ENCODE measurements at regions not wholly inside any gene's neighbourhood (a gene's known extent, or its start where the extent isn't known, plus 50 kb on each side); places are given as distances from the start of the nearest gene placed in this dataset.

DNA sequence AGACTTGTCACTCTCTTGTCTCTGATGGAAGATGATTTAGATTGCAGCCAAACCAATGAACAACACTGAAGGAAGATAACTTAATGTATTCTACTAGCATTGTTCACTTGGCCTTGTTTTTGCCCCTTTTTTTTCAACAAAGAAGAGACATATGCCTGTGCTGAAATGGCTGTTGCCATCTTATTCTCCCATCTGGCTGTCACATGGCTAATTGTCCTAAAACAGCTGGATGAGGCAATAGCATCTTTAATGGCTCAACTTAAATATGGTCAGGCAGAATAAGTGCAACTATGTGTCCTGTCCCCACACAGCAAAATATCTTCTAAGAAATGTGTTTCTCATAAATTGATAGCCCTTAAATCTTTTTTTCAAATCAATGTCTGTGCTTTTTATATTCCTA, 576.9 kb downstream of the TUSC7 start:
- Mint-ChIP-seq H3K36me3 (ENCODE audit: insufficient read depth, unreplicated experiment) (no peaks in the 10 kb centered on the region), H3K27me3 (ENCODE audit: insufficient read depth, unreplicated experiment) (peaks cover 2% of the 10 kb centered on the region), H3K27ac (ENCODE audit: unreplicated experiment) (no peak overlapping the region), H3K4me3 (ENCODE audit: unreplicated experiment) (no peak overlapping the region), H3K9me3 (ENCODE audit: unreplicated experiment) (peaks cover 9% of the 10 kb centered on the region), H3K4me1 (ENCODE audit: low read depth, unreplicated experiment) (no peaks in the 10 kb centered on the region)
- Histone ChIP-seq H3K4me1 (no peaks in the 10 kb centered on the region), H3K9me3 (no peaks in the 10 kb centered on the region), H3K4me3 (ENCODE audit: low read depth, low read length) (no peak overlapping the region), H3K36me3 (ENCODE audit: control insufficient read depth, insufficient read depth, low read length) (no peaks in the 10 kb centered on the region), H3K27me3 (replicated peaks; ENCODE audit: control insufficient read depth, insufficient read depth, low read length) (no peaks in the 10 kb centered on the region)
- DNase-seq, result no peak
- intact Hi-C loops (cut with micrococcal nuclease; ENCODE audit: unreplicated experiment), result no loop called here
- BruUV-seq (replicated peaks), result no TSS peak
- ChIA-PET POLR2A (no interaction called here), CTCF (no interaction called here)
- TF ChIP-seq, protein P1, sequence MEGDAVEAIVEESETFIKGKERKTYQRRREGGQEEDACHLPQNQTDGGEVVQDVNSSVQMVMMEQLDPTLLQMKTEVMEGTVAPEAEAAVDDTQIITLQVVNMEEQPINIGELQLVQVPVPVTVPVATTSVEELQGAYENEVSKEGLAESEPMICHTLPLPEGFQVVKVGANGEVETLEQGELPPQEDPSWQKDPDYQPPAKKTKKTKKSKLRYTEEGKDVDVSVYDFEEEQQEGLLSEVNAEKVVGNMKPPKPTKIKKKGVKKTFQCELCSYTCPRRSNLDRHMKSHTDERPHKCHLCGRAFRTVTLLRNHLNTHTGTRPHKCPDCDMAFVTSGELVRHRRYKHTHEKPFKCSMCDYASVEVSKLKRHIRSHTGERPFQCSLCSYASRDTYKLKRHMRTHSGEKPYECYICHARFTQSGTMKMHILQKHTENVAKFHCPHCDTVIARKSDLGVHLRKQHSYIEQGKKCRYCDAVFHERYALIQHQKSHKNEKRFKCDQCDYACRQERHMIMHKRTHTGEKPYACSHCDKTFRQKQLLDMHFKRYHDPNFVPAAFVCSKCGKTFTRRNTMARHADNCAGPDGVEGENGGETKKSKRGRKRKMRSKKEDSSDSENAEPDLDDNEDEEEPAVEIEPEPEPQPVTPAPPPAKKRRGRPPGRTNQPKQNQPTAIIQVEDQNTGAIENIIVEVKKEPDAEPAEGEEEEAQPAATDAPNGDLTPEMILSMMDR (IDR thresholded peaks at IDR 0.05; ENCODE audit: insufficient read depth in 1 of 2, low read depth in 1 of 2, low read length in 1 of 2, severe bottlenecking in 1 of 2, unreplicated experiment in 1 of 2), result no peak

- H3K36me3 Mint-ChIP-seq (ENCODE audit: insufficient read depth, unreplicated experiment), result no peaks in the 10 kb centered on the region
- CTCF ChIA-PET, result no interaction called here
These were observed 578.0 kb downstream of the TUSC7 start for GRCh38 chr3:117287602-117288001.

DNA sequence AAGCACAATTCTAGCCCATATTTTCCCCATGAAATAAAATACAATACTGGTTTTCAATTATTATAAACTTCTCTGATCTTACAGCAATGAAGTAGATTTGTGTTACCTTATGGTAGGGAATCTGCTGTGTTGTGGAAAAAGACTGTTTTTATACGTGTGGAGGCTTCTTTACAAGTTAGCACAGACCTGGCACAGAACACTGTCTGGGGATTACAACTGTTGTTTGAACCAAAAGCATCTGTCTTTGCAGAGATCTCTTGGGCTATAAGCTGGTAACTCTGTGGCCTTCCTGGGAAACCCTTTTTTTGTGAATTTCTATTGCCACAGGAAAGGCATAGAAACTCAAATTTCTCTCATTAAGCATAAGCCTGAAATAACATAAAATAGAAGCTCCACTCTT, 581.9 kb downstream of the TUSC7 start:
- DNase-seq, result no peak
- no peaks in the 10 kb centered on the region for H3K27me3 Mint-ChIP-seq (ENCODE audit: insufficient read depth, unreplicated experiment)
- H3K36me3 Mint-ChIP-seq (ENCODE audit: insufficient read depth, unreplicated experiment), result no peaks in the 10 kb centered on the region
- H3K4me3 ChIP-seq (ENCODE audit: low read depth, low read length), result no peak overlapping the region
- no peaks in the 10 kb centered on the region for H3K36me3 ChIP-seq (ENCODE audit: control insufficient read depth, insufficient read depth, low read length)
- ChIA-PET CTCF (no interaction called here), POLR2A (no interaction called here)
- no peaks in the 10 kb centered on the region for H3K9me3 ChIP-seq
- no peak overlapping the region for H3K4me3 Mint-ChIP-seq (ENCODE audit: unreplicated experiment)
- TF ChIP-seq, protein P1 (IDR thresholded peaks at IDR 0.05; ENCODE audit: insufficient read depth in 1 of 2, low read depth in 1 of 2, low read length in 1 of 2, severe bottlenecking in 1 of 2, unreplicated experiment in 1 of 2), result no peak
- H3K4me1 ChIP-seq, result no peaks in the 10 kb centered on the region
- no peak overlapping the region for H3K27ac Mint-ChIP-seq (ENCODE audit: unreplicated experiment)
- H3K27me3 ChIP-seq (replicated peaks; ENCODE audit: control insufficient read depth, insufficient read depth, low read length), result no peaks in the 10 kb centered on the region
- BruUV-seq (replicated peaks), result no TSS peak
- no peaks in the 10 kb centered on the region for H3K9me3 Mint-ChIP-seq (ENCODE audit: unreplicated experiment)
- no peaks in the 10 kb centered on the region for H3K4me1 Mint-ChIP-seq (ENCODE audit: low read depth, unreplicated experiment)
- intact Hi-C loops (cut with micrococcal nuclease; ENCODE audit: unreplicated experiment), result no loop called here

More at GRCh38 chr3:117287602-117288001, 578.0 kb downstream of the TUSC7 start:
- no peaks in the 10 kb centered on the region for H3K27me3 ChIP-seq (replicated peaks; ENCODE audit: control insufficient read depth, insufficient read depth, low read length)
- H3K9me3 ChIP-seq, result no peaks in the 10 kb centered on the region
- H3K4me1 Mint-ChIP-seq (ENCODE audit: low read depth, unreplicated experiment), result no peaks in the 10 kb centered on the region
- no peak overlapping the region for H3K4me3 ChIP-seq (ENCODE audit: low read depth, low read length)
- no peak for DNase-seq
- BruUV-seq (replicated peaks), result no TSS peak
- H3K27ac Mint-ChIP-seq (ENCODE audit: unreplicated experiment), result no peak overlapping the region
- intact Hi-C loops (cut with micrococcal nuclease; ENCODE audit: unreplicated experiment), result no loop called here
- no peaks in the 10 kb centered on the region for H3K36me3 ChIP-seq (ENCODE audit: control insufficient read depth, insufficient read depth, low read length)
- H3K4me3 Mint-ChIP-seq (ENCODE audit: unreplicated experiment), result no peak overlapping the region
- H3K4me1 ChIP-seq, result no peaks in the 10 kb centered on the region
- H3K9me3 Mint-ChIP-seq (ENCODE audit: unreplicated experiment), result peaks cover 9% of the 10 kb centered on the region
- H3K27me3 Mint-ChIP-seq (ENCODE audit: insufficient read depth, unreplicated experiment), result peaks cover 2% of the 10 kb centered on the region
- TF ChIP-seq, protein P1 (IDR thresholded peaks at IDR 0.05; ENCODE audit: insufficient read depth in 1 of 2, low read depth in 1 of 2, low read length in 1 of 2, severe bottlenecking in 1 of 2, unreplicated experiment in 1 of 2), result no peak
- POLR2A ChIA-PET, result no interaction called here
